COLO668 (cell line): ENCODE measurements at regions not wholly inside any gene's neighbourhood (a gene's known extent, or its start where the extent isn't known, plus 50 kb on each side); places are given as distances from the start of the nearest gene placed in this dataset.
"Not testable (repeated sequence)": the region's sequence is repeated elsewhere in the genome, so short reads cannot be mapped to it uniquely, and the experiment has no call there.

Source experiments
- DNase-seq: peaks from one replicate; lab custom pipeline; 2025; ENCODE audit not compliant: unreplicated experiment; lab: John Stamatoyannopoulos, UW

DNA sequence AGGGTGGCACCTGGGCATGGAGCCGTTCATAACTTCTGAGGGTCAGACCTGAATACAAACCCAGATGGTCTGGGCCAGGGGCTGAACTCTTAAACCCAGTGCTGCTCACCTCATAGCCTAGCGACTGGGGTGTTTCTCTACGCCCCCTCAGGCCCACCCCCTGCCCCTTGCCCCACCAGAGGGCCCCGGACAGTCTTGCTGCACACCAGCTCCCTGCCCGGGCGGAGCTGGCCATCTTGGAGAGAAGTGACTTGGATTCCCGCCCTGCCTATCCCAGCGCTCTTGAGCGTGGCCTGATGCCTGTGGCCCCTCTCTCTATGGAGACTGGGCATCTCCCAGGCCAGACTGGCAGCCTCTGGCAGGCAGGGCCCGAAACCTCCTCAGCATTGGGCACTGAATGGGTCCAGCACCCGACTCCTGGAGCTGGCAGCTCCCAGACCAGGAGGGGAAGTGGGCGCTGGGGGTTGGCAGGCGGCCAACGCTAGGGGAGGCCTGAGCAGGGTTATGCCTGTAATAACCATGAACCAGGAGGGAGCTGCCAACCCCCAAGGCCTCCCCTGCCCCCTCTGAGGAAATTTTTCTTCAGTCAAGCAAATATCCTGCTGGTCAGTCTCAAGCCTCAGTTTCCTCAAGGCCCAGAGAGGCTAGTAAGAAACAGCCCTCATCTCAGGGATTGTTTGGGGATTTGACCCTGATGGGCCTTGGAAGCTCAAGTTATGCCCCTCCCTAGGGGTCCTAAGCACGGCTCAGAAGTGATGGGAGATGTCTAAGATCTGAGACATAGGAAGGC is 169.5 kb downstream of the VEGFA start:
- no peak for DNase-seq

DNA sequence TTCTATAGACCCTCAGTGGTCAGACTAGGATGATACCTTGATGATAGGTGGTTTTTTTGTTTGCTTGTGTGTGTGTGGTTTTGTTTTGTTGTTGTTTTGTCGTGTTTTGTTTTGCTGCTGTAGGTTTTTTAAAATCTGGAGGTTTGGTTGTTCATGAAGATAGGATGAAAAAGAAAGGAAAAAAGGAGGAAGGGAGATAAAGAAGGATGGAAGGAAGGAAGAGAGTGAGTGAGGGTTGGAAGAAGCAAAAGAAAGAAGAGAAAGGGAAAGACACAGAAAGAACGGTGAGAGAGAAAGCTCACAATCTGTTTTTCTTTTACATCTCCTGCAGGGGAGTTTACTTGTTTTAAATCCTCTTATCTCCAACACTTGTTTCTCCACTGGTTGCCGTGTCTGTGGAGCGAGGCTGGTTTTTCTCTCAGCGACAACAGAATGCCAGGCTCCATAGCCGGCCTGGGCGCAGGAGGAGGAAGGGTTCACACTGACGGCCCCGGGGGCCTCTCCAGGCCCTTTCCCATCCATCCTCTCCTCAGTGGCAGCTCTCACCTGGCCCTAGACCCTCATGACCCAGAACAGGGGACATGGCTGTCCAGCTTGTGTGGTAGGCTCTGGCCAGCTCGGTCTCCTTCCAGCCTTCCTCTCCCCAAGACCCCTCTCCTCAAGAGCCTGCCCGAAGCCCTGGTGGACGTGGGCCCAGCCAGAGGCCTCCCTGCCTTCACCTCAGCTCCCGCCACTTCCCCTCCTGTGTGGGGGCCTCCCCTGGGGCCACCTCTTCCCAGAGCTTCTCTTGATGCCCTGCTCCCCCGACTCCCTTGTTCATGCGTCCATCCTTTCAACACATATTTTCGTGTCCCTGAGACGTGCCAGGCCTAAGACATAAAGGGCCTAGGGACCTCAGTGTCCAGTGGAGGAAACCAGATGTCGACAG is 168.4 kb downstream of the VEGFA start:
- no peak for DNase-seq

- DNase-seq: no peak
These were observed 167.5 kb downstream of the VEGFA start for GRCh38 chr6:43937236-43938177.

DNA sequence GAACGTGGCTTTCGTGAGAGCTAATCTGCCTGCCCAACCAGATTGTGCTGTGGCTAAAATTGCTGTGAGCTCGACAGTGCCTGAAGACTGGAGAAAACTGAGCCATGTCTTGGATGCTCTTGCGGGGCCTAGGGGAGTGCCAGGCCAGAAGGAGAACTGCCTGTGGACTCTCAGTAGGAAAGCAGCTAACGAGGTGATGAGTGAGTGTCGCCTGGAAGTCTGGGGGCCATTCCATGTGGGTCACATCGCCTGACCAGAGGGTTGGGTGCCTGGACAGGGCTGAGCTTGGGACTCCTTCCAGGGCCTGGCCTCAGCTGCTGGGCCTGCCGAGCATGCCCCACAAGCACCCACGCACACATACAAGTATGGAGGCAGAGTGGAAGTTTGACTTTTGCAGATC is 166.5 kb downstream of the VEGFA start:
- DNase-seq: no peak

GRCh38 chr6:43935921-43936439 is 166.0 kb downstream of the VEGFA start:
- no peak for DNase-seq

DNA sequence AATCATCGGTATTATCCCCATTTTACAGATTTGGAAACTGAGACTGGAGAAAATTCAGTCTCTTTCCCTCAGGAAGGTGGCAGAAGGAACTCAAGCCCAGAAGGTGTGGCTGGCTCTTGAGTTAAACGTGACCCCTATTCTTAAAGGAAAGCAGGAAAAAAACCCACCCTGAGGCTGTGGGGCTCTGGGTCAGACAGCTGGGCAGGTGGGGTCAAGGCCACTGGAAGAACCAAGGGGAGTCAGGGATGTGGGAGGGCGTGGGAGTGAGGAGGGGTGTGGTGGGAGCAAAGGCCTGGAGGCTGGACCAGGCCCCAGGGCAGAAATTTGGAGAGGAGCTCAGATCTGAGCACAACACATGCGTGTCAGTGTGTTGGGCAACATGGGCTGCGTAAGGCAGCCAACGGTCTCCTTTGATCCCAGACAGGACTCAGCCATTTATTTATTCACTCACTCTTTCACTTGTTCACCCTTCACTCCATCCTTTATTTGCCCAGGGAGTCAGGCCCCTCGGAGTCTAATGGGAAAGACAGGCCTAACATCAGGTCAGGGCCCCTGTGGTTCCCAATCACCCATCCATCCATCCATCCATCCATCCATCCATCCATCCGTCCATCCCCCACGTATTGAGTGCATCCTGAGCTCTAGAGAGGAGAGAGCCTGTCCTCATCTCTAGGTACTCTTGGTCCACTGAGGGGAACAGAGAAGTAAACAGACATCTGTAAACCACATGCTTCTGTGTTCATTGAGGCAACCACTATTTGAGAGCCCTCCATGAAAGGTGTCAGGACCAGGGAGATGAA is 165.0 kb downstream of the VEGFA start:
- DNase-seq: no peak

GRCh38 chr6:43934183-43934802 is 164.3 kb downstream of the VEGFA start:
- DNase-seq: no peak

DNA sequence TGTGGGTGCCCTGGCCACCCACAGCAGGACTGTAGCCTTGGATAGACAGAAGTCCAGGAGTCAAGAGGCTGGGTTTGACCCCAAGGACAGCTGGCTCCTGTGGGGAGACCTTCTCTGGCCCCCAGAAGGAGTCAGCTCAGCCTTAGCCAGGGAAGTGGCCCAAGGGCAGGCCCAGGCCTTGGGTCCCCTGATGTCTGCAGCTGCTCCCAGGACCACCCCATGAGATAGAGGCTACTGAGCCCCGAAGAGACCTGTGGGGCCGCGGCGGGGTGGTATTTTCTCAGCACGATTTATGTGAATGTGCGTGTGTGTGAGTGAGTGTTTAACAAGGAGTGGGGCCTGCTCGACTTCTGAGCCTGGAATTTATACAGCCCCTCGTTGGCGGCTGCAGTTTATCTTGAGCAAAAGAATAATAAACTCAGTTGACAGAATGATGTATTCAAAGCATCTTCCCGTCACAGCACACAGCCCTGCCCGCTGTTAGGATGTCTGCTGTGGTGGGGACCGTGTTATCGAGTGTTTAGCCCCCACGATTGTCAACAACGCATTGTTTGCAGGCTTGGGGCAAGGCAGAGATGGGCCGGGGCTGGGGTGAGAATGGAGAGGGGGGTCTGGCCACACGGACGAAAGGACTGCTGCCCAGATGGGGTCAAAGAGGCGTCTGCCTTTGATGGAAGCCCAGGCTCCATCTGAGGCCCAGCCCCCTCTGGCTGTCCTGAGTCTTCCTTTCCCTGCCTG is 163.3 kb downstream of the VEGFA start:
- DNase-seq: no peak

- DNase-seq: no peak
These were observed 162.5 kb downstream of the VEGFA start for GRCh38 chr6:43932259-43933147.

DNA sequence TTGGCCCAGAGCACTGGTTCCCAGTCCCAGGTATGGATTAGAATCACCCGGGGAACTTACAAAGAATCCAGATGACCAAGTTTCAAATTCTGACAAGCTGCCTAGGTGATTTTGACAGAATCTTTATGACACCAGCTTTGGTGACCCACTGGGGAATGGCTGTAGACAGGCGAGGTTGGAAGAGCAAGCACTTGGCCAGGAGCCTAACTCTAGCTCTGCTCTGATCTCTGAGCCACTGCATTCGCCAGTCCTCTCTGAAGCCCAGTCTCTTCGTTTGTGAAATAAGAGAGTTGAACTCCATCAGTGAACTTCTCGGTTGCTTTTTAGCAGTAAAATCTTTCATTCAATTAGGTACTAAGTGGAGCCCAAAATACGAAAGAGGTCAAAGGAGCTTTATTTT is 161.2 kb downstream of the VEGFA start:
- DNase-seq: no peak

- no peak for DNase-seq
These were observed 160.6 kb downstream of the VEGFA start for GRCh38 chr6:43930440-43931154.

GRCh38 chr6:43929511-43929910 is 159.5 kb downstream of the VEGFA start:
- no peak for DNase-seq

GRCh38 chr6:43927532-43928210 is 157.7 kb downstream of the VEGFA start:
- DNase-seq: no peak

- peak; percentile 73 for DNase-seq
These were observed 156.9 kb downstream of the VEGFA start for GRCh38 chr6:43926634-43927531.

DNA sequence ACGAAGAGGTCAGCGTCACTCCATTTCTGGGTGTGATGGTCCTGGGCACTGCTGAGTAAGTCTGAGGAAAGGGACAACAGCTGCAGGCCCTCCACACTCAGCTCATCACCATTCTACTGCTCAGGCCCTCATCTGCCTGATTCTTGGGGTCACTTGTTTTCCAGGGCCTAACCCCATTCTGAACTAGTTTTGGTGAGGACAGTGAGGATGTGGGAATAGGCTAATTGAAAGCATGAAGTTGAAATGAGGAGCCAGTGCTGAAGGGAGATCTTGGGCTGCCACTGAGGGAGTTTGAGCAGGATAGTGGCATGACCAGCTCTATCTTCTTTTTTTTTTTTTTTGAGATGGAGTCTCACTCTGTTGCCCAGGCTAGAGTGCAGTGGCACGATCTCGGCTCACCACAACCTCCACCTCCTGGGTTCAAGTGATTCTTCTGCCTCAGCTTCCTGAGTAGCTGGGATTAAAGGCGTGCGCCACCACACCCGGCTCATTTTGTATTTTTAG is 155.7 kb downstream of the VEGFA start:
- DNase-seq: not testable (repeated sequence)
